H9 (cell line): ENCODE measurements at regions not wholly inside any gene's neighbourhood (a gene's known extent, or its start where the extent isn't known, plus 50 kb on each side); places are given as distances from the start of the nearest gene placed in this dataset.

Source experiments
- DNase-seq: peaks from one replicate; pipeline ENCODE4 v3.0.0-alpha.2; 2017
- H2AFZ ChIP-seq: one replicate; pipeline ENCODE4 v1.6.1; 2013; ENCODE audit warnings: mild to moderate bottlenecking, low read length, control low read depth, moderate library complexity
- H2AK5ac ChIP-seq: 2 replicates; pipeline ENCODE4 v1.6.1; 2013; ENCODE audit warnings: low read length, control low read depth, mixed read lengths; ENCODE audit not compliant: insufficient read length
- H2BK120ac ChIP-seq: one replicate; pipeline ENCODE4 v1.6.1; 2013; ENCODE audit warnings: low read depth, mild to moderate bottlenecking, low read length, control low read depth, inconsistent platforms; ENCODE audit not compliant: poor library complexity, severe bottlenecking
- H2BK12ac ChIP-seq: 2 replicates; pipeline ENCODE4 v1.6.1; 2013; ENCODE audit warnings: low read length, control low read depth, mixed read lengths, low read depth; ENCODE audit not compliant: insufficient read length
- H2BK15ac ChIP-seq: 2 replicates; pipeline ENCODE4 v1.6.1; 2013; ENCODE audit warnings: low read depth, low read length, control low read depth
- H2BK20ac ChIP-seq: one replicate; pipeline ENCODE4 v1.6.1; 2013; ENCODE audit warnings: low read depth, mild to moderate bottlenecking, low read length, control low read depth, inconsistent platforms; ENCODE audit not compliant: poor library complexity, severe bottlenecking
- H2BK5ac ChIP-seq: 2 replicates; pipeline ENCODE4 v1.6.1; 2013; ENCODE audit warnings: low read length, control low read depth, mixed read lengths; ENCODE audit not compliant: insufficient read length
- H3K14ac ChIP-seq: 2 replicates; pipeline ENCODE4 v1.6.1; 2013; ENCODE audit warnings: low read length, control low read depth; ENCODE audit not compliant: insufficient read depth
- H3K18ac ChIP-seq: 2 replicates; pipeline ENCODE4 v1.6.1; 2013; ENCODE audit warnings: low read depth, mild to moderate bottlenecking, mixed read lengths, low read length, control low read depth; ENCODE audit not compliant: insufficient read length
- H3K23ac ChIP-seq: 2 replicates; pipeline ENCODE4 v1.6.1; 2013; ENCODE audit warnings: low read length, control low read depth, mixed read lengths, low read depth; ENCODE audit not compliant: insufficient read length
- H3K23me2 ChIP-seq: 2 replicates; pipeline ENCODE4 v1.6.1; 2013; ENCODE audit warnings: low read depth, mild to moderate bottlenecking, mixed read lengths, low read length, control low read depth; ENCODE audit not compliant: insufficient read length, poor library complexity, severe bottlenecking
- H3K27ac ChIP-seq: 2 replicates; pipeline ENCODE4 v1.5.1; 2013; ENCODE audit warnings: low read length, control low read depth, mixed read lengths, low read depth; ENCODE audit not compliant: insufficient read length
- H3K27me3 ChIP-seq: 2 replicates; pipeline ENCODE4 v1.6.1; 2013; ENCODE audit warnings: low read length, control low read depth, inconsistent platforms; ENCODE audit not compliant: insufficient read depth
- H3K4ac ChIP-seq: 2 replicates; pipeline ENCODE4 v1.6.1; 2013; ENCODE audit warnings: low read depth, mild to moderate bottlenecking, control low read depth, inconsistent platforms, low read length, moderate library complexity
- H3K4me1 ChIP-seq: 2 replicates; pipeline ENCODE4 v1.6.1; 2013; ENCODE audit warnings: low read length, control low read depth, inconsistent platforms; ENCODE audit not compliant: insufficient read depth
- H3K4me2 ChIP-seq: 2 replicates; pipeline ENCODE4 v1.6.1; 2013; ENCODE audit warnings: low read length, control low read depth, mixed read lengths; ENCODE audit not compliant: insufficient read length, insufficient read depth
- H3K56ac ChIP-seq: 2 replicates; pipeline ENCODE4 v1.6.1; 2013; ENCODE audit warnings: low read depth, mild to moderate bottlenecking, mixed read lengths, low read length, control low read depth; ENCODE audit not compliant: insufficient read length
- H3K79me1 ChIP-seq: 2 replicates; pipeline ENCODE4 v1.6.1; 2013; ENCODE audit warnings: low read depth, mild to moderate bottlenecking, moderate library complexity, low read length, control low read depth, inconsistent platforms; ENCODE audit not compliant: insufficient read depth, poor library complexity, severe bottlenecking
- H3K79me2 ChIP-seq: 2 replicates; pipeline ENCODE4 v1.6.1; 2013; ENCODE audit warnings: low read length, control low read depth, inconsistent platforms; ENCODE audit not compliant: insufficient read depth
- H3K9ac ChIP-seq: 2 replicates; pipeline ENCODE4 v1.6.1; 2013; ENCODE audit warnings: low read length, control low read depth, mixed read lengths; ENCODE audit not compliant: insufficient read length; ENCODE audit errors: extremely low read depth
- H3K9me3 ChIP-seq: one replicate; pipeline ENCODE4 v1.6.1; 2013; ENCODE audit warnings: low read depth, low read length, inconsistent platforms; ENCODE audit not compliant: control insufficient read depth
- H3T11ph ChIP-seq: one replicate; pipeline ENCODE4 v1.6.1; 2013; ENCODE audit warnings: mild to moderate bottlenecking, low read length, control low read depth, inconsistent platforms
- H4K20me1 ChIP-seq: one replicate; pipeline ENCODE4 v1.6.1; 2013; ENCODE audit not compliant: control insufficient read depth, insufficient read length, insufficient read depth
- H4K5ac ChIP-seq: 2 replicates; pipeline ENCODE4 v1.6.1; 2013; ENCODE audit warnings: low read depth, mild to moderate bottlenecking, mixed read lengths, low read length, control low read depth; ENCODE audit not compliant: insufficient read length
- H4K8ac ChIP-seq: replicated peaks from 2 replicates; pipeline ENCODE4 v1.6.1; 2013; ENCODE audit warnings: low read length, control low read depth, mixed read lengths, low read depth; ENCODE audit not compliant: insufficient read length
- H4K91ac ChIP-seq: 2 replicates; pipeline ENCODE4 v1.6.1; 2013; ENCODE audit warnings: low read depth, mild to moderate bottlenecking, moderate library complexity, mixed read lengths, low read length, control low read depth; ENCODE audit not compliant: insufficient read length
- H3K27ac Mint-ChIP-seq, 3 experiments: 2 replicates in 2 of 3; 3 replicates in 1 of 3; pipeline ENCODE4 v1.8.0; 2020 to 2021; ENCODE audit warnings: mixed read lengths in 3 of 3, mild to moderate bottlenecking in 1 of 3, moderate library complexity in 1 of 3
- H3K27me3 Mint-ChIP-seq: 2 replicates; pipeline ENCODE4 v1.8.0; 2021; ENCODE audit warnings: low read depth, mild to moderate bottlenecking, moderate library complexity, mixed read lengths
- H3K36me3 Mint-ChIP-seq, 3 experiments: 2 replicates in 2 of 3; 3 replicates in 1 of 3; pipeline ENCODE4 v1.8.0; 2020 to 2021; ENCODE audit warnings: low read depth in 3 of 3, mixed read lengths in 3 of 3; ENCODE audit not compliant: insufficient read depth in 1 of 3
- H3K4me1 Mint-ChIP-seq, 2 experiments: 2 replicates each; pipeline ENCODE4 v1.8.0; 2020; ENCODE audit warnings: mixed read lengths in 2 of 2
- H3K4me3 Mint-ChIP-seq, 2 experiments: 2 replicates in 1 of 2; 3 replicates in 1 of 2; pipeline ENCODE4 v1.8.0; 2020 to 2021; ENCODE audit warnings: mild to moderate bottlenecking in 2 of 2, mixed read lengths in 2 of 2, moderate library complexity in 1 of 2
- H3K9me3 Mint-ChIP-seq, 2 experiments: 2 replicates in 1 of 2; 3 replicates in 1 of 2; pipeline ENCODE4 v1.8.0; 2020; ENCODE audit warnings: mild to moderate bottlenecking in 2 of 2, mixed read lengths in 2 of 2, moderate library complexity in 1 of 2
- WGBS: extraction: QIAGEN DNeasy Blood & Tissue Kit; methylation state at CpG from one replicate; pipeline ENCODE4 v1.1.7; 2013; ENCODE audit warnings: missing lambda C conversion rate, low lambda C conversion rate, mixed read lengths; ENCODE audit not compliant: insufficient read length; ENCODE audit errors: extremely low coverage; 5-methylcytosine and 5-hydroxymethylcytosine counted together
- TF ChIP-seq, protein P1 (sequence below): fragments of 200-600 bp; sonication (generic); conservative IDR thresholded peaks from 3 replicates; pipeline ENCODE4 v1.8.0; 2021; ENCODE audit warnings: antibody characterized with exemption, mild to moderate bottlenecking

DNA sequence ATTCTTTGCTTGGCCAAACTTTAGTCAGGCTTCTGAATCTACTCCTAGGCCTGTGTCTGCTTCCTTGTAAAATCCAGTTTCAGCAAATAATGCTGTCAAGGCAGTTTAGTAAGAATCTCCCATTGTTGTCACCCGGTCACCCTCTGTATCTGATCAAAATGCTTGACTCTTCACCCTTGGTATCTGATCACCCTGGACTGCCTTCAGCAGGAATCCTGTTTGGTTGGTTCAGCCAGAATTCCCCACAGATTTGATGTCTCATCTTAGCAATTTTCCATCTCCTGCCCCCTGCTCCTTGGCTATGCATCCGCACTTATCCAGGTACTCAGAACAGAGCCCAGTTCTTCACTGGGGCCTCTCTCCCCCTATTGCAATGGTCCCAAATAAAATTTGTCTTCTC lies 172.4 kb upstream of the UBL3 start:
- no peak overlapping the region for H3T11ph ChIP-seq
- no peak overlapping the region for H2AK5ac ChIP-seq
- Mint-ChIP-seq H3K9me3 (no peaks in the 10 kb centered on the region; a peak in 1 of 5 replicates), H3K27me3 (peaks cover 6% of the 10 kb centered on the region), H3K4me1 (peaks cover 21 to 26% of the 10 kb centered on the region in 2 experiments), H3K36me3 (no peaks in the 10 kb centered on the region), H3K27ac (no peak overlapping the region), H3K4me3 (no peak overlapping the region)
- no peaks in the 10 kb centered on the region for H3K23me2 ChIP-seq
- no peak overlapping the region for H3K23ac ChIP-seq
- H3K9ac ChIP-seq, result no peak overlapping the region
- no peak overlapping the region for H3K56ac ChIP-seq
- H3K27ac ChIP-seq, result no peak overlapping the region
- H2BK12ac ChIP-seq, result no peak overlapping the region
- H3K4ac ChIP-seq, result no peak overlapping the region
- H4K20me1 ChIP-seq, result no peaks in the 10 kb centered on the region
- no peak overlapping the region for H2BK15ac ChIP-seq
- H2BK120ac ChIP-seq, result no peak overlapping the region
- no peak overlapping the region for H2AFZ ChIP-seq
- H4K5ac ChIP-seq, result no peak overlapping the region
- H4K8ac ChIP-seq, result no peak overlapping the region
- no peak overlapping the region for H4K91ac ChIP-seq
- H3K79me2 ChIP-seq, result no peaks in the 10 kb centered on the region
- no peak overlapping the region for H2BK5ac ChIP-seq
- H2BK20ac ChIP-seq, result no peak overlapping the region
- peaks cover 9% of the 10 kb centered on the region for H3K4me1 ChIP-seq
- DNase-seq, result no peak
- no peak overlapping the region for H3K4me2 ChIP-seq
- TF ChIP-seq, protein P1, sequence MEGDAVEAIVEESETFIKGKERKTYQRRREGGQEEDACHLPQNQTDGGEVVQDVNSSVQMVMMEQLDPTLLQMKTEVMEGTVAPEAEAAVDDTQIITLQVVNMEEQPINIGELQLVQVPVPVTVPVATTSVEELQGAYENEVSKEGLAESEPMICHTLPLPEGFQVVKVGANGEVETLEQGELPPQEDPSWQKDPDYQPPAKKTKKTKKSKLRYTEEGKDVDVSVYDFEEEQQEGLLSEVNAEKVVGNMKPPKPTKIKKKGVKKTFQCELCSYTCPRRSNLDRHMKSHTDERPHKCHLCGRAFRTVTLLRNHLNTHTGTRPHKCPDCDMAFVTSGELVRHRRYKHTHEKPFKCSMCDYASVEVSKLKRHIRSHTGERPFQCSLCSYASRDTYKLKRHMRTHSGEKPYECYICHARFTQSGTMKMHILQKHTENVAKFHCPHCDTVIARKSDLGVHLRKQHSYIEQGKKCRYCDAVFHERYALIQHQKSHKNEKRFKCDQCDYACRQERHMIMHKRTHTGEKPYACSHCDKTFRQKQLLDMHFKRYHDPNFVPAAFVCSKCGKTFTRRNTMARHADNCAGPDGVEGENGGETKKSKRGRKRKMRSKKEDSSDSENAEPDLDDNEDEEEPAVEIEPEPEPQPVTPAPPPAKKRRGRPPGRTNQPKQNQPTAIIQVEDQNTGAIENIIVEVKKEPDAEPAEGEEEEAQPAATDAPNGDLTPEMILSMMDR, result no peak
- no peaks in the 10 kb centered on the region; the same call in 1 of the 2 replicates for H3K27me3 ChIP-seq
- H3K9me3 ChIP-seq, result no peaks in the 10 kb centered on the region
- no peak overlapping the region for H3K18ac ChIP-seq
- H3K14ac ChIP-seq, result no peak overlapping the region
- WGBS, result no CpG with 5 or more reads among the region's 2 CpGs
- no peaks in the 10 kb centered on the region for H3K79me1 ChIP-seq
